IMR-90 (cell line): ENCODE measurements at regions not wholly inside any gene's neighbourhood (a gene's known extent, or its start where the extent isn't known, plus 50 kb on each side); places are given as distances from the start of the nearest gene placed in this dataset.

Source experiments
- ATAC-seq: fragments of 200-7000 bp; cut with Tn5 transposase; 2 replicates; pipeline ENCODE4 v1.9.1; 2020; ENCODE audit warnings: low read depth, mild to moderate bottlenecking, moderate library complexity
- BruUV-seq: library from RNA; stranded (reverse); fragments of 400-500 nt; replicated peaks from 2 replicates; lab custom pipeline; 2021; lab: Mats Ljungman, UMichigan
- CTCF ChIA-PET: fragments of 300-600 bp; formaldehyde crosslinking; extraction: SDS; loops from one replicate; lab custom pipeline; 2021; ENCODE audit warnings: antibody characterized with exemption; lab: Yijun Ruan, JAX
- POLR2A ChIA-PET: fragments of 300-600 bp; sonication (Branson Sonifier 250); formaldehyde crosslinking; loops from one replicate; lab custom pipeline; 2022; ENCODE audit warnings: antibody characterized with exemption; ENCODE audit not compliant: unreplicated experiment; lab: Charles Lee
- DNase-seq: peaks from one replicate; pipeline ENCODE4 v3.0.0; 2013
- H2AFZ ChIP-seq: replicated peaks from 2 replicates; pipeline ENCODE3; 2013; ENCODE audit warnings: low read length, mild to moderate bottlenecking; ENCODE audit not compliant: poor library complexity
- H2AK5ac ChIP-seq: 2 replicates; pipeline ENCODE4 v1.6.1; 2013; ENCODE audit warnings: low read depth, low read length, inconsistent platforms
- H2AK9ac ChIP-seq: replicated peaks from 2 replicates; pipeline ENCODE3; 2013; ENCODE audit warnings: mild to moderate bottlenecking, low read depth, low read length, moderate library complexity; ENCODE audit not compliant: poor library complexity
- H2BK120ac ChIP-seq: 2 replicates; pipeline ENCODE4 v1.6.1; 2013; ENCODE audit warnings: low read depth, low read length, inconsistent platforms
- H2BK15ac ChIP-seq: 3 replicates; pipeline ENCODE4 v1.6.1; 2013; ENCODE audit warnings: low read depth, low read length, inconsistent platforms
- H2BK20ac ChIP-seq: 2 replicates; pipeline ENCODE4 v1.6.1; 2013; ENCODE audit warnings: low read depth, mild to moderate bottlenecking, inconsistent platforms, low read length, moderate library complexity
- H2BK5ac ChIP-seq: 2 replicates; pipeline ENCODE4 v1.6.1; 2013; ENCODE audit warnings: mild to moderate bottlenecking, low read depth, low read length, inconsistent platforms; ENCODE audit not compliant: poor library complexity, severe bottlenecking
- H3K14ac ChIP-seq: replicated peaks from 2 replicates; pipeline ENCODE4 v1.6.1; 2013; ENCODE audit warnings: low read depth, low read length, inconsistent platforms
- H3K18ac ChIP-seq: 2 replicates; pipeline ENCODE4 v1.6.1; 2013; ENCODE audit warnings: low read depth, low read length, control low read depth
- H3K23ac ChIP-seq: 2 replicates; pipeline ENCODE4 v1.6.1; 2013; ENCODE audit warnings: low read depth, low read length, inconsistent platforms
- H3K27ac ChIP-seq: 2 replicates; pipeline ENCODE4 v1.5.1; 2013; ENCODE audit warnings: mild to moderate bottlenecking, control low read depth, low read length; ENCODE audit not compliant: insufficient read depth
- H3K27me3 ChIP-seq: 2 replicates; pipeline ENCODE4 v1.6.1; 2013; ENCODE audit warnings: low read length; ENCODE audit not compliant: control insufficient read depth, insufficient read depth
- H3K36me3 ChIP-seq: 2 replicates; pipeline ENCODE4 v1.6.1; 2013; ENCODE audit warnings: low read length, mixed read lengths; ENCODE audit not compliant: control insufficient read depth, insufficient read depth
- H3K4ac ChIP-seq: 2 replicates; pipeline ENCODE4 v1.6.1; 2013; ENCODE audit warnings: low read depth, low read length, inconsistent platforms
- H3K4me1 ChIP-seq: 2 replicates; pipeline ENCODE4 v1.6.1; 2013; ENCODE audit warnings: low read length, mixed read lengths; ENCODE audit not compliant: control insufficient read depth, insufficient read depth
- H3K4me2 ChIP-seq: 2 replicates; pipeline ENCODE4 v1.6.1; 2013; ENCODE audit warnings: low read depth, mild to moderate bottlenecking, control low read depth, low read length, moderate library complexity
- H3K4me3 ChIP-seq: 2 replicates; pipeline ENCODE4 v1.5.1; 2013; ENCODE audit warnings: low read depth, mild to moderate bottlenecking, control low read depth, low read length, moderate library complexity; ENCODE audit not compliant: insufficient read depth
- H3K56ac ChIP-seq: 2 replicates; pipeline ENCODE4 v1.6.1; 2013; ENCODE audit warnings: low read length, inconsistent platforms; ENCODE audit not compliant: insufficient read depth; ENCODE audit errors: extremely low read depth
- H3K79me1 ChIP-seq, 2 experiments: 2 replicates each; pipeline ENCODE4 v1.6.1; 2013; ENCODE audit warnings: low read length in 2 of 2, inconsistent platforms in 1 of 2, low read depth in 1 of 2
- H3K9ac ChIP-seq: 2 replicates; pipeline ENCODE4 v1.6.1; 2013; ENCODE audit warnings: low read depth, low read length, control low read depth
- H3K9me1 ChIP-seq: 2 replicates; pipeline ENCODE4 v1.6.1; 2013; ENCODE audit warnings: low read length, inconsistent platforms; ENCODE audit not compliant: insufficient read depth
- H3K9me3 ChIP-seq: 2 replicates; pipeline ENCODE4 v1.6.1; 2013; ENCODE audit warnings: low read length; ENCODE audit not compliant: control insufficient read depth, insufficient read depth
- H4K20me1 ChIP-seq: 2 replicates; pipeline ENCODE4 v1.6.1; 2013; ENCODE audit warnings: low read length, inconsistent platforms; ENCODE audit not compliant: insufficient read depth
- H4K5ac ChIP-seq: 2 replicates; pipeline ENCODE4 v1.6.1; 2013; ENCODE audit warnings: mild to moderate bottlenecking, low read depth, low read length, control low read depth
- H4K8ac ChIP-seq, 2 experiments: 2 replicates each; pipeline ENCODE4 v1.6.1; 2013; ENCODE audit warnings: low read depth in 2 of 2, low read length in 2 of 2, control low read depth in 1 of 2, inconsistent platforms in 1 of 2
- H4K91ac ChIP-seq: 2 replicates; pipeline ENCODE4 v1.6.1; 2013; ENCODE audit warnings: low read depth, low read length, inconsistent platforms; ENCODE audit not compliant: insufficient read depth
- BHLHE40 ChIP-seq: fragments of 150-350 bp; IDR thresholded peaks from 2 replicates; pipeline ENCODE4 v1.6.1; 2016; ENCODE audit warnings: mild to moderate bottlenecking, low read depth, low read length
- MAZ ChIP-seq: IDR thresholded peaks from 2 replicates; pipeline ENCODE4 v1.6.1; 2012; ENCODE audit warnings: low read depth, mild to moderate bottlenecking, low read length, improper control_type of control experiment, moderate library complexity, borderline replicate concordance
- POLR2A ChIP-seq: IDR thresholded peaks from 2 replicates; pipeline ENCODE4 v1.6.1; 2012; ENCODE audit warnings: mild to moderate bottlenecking, low read depth, low read length
- WGBS, 2 experiments: methylation state at CpG; one replicate each; pipeline versions ENCODE4 v1.1.5 to v1.1.7; 2013; ENCODE audit warnings: missing lambda C conversion rate in 2 of 2; ENCODE audit not compliant: insufficient read length in 1 of 2; ENCODE audit errors: extremely low coverage in 2 of 2; 5-methylcytosine and 5-hydroxymethylcytosine counted together
- dilution Hi-C: fragments of 300-500 bp; cut with HindIII; formaldehyde crosslinking; loops from one replicate; pipeline ENCODE4 v1.14.3; 2018; ENCODE audit warnings: low sequenced_read_pairs; ENCODE audit not compliant: unreplicated experiment
- in situ Hi-C: fragments of 300-500 bp; cut with MboI; formaldehyde crosslinking; loops from 3 replicates; pipeline ENCODE4 v1.14.3; 2019; ENCODE audit warnings: low sequenced_read_pairs, inconsistent platforms, mixed read lengths
- intact Hi-C: fragments of 100-400 bp; cut with micrococcal nuclease; formaldehyde crosslinking; loops from 2 replicates; pipeline ENCODE4 v1.10.0; 2022

DNA sequence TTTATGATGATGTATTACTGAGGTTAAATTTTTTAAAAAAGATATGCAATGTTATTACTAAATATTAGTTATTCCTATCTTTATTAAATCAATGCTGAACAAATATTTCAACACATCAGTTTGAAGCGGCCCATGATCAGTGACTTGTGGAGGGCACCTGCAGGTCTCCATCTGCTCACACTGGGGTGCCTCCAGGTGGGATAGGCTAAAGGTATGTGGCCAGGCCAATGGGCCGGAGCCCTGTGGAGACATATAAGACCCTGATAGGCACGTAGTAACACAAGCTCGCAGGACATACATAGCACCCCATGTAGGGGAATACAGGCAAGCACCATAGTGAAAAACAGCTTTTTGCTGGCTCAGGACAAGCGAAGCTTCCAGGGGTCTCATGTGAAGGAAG, 469.8 kb downstream of the ZNF536 start:
- Histone ChIP-seq H4K8ac (no peak overlapping the region), H3K9me3 (no peaks in the 10 kb centered on the region), H4K91ac (no peak overlapping the region), H3K79me1 (no peaks in the 10 kb centered on the region), H3K23ac (no peak overlapping the region), H3K27me3 (no peaks in the 10 kb centered on the region), H3K14ac (no peak overlapping the region), H2AFZ (no peak overlapping the region), H3K4ac (no peak overlapping the region), H2BK120ac (no peak overlapping the region), H3K18ac (no peak overlapping the region), H4K5ac (no peak overlapping the region), H2AK9ac (no peak overlapping the region), H4K20me1 (no peaks in the 10 kb centered on the region), H3K27ac (no peak overlapping the region), H3K4me1 (no peaks in the 10 kb centered on the region), H2BK5ac (no peak overlapping the region), H3K9me1 (no peaks in the 10 kb centered on the region), H3K4me2 (no peak overlapping the region), H3K4me3 (no peak overlapping the region), H2BK15ac (no peak overlapping the region), H3K9ac (no peak overlapping the region), H3K56ac (no peak overlapping the region), H2AK5ac (no peak overlapping the region), H2BK20ac (no peak overlapping the region), H3K36me3 (no peaks in the 10 kb centered on the region)
- no peak for TF ChIP-seq POLR2A
- TF ChIP-seq BHLHE40: no peak
- TF ChIP-seq MAZ: no peak
- DNase-seq: no peak
- dilution Hi-C loops: no loop called here
- no TSS peak for BruUV-seq
- ChIA-PET POLR2A (no interaction called here), CTCF (no interaction called here)
- no peak for ATAC-seq
- in situ Hi-C loops: no loop called here
- intact Hi-C loops: no loop called here
- WGBS, 2 experiments: 29% methylated on average over 1 of the region's 5 CpGs; no CpG with 5 or more reads in 1 of the 2 experiments
